Ammon's horn (tissue), 1 donor: ENCODE measurements at regions not wholly inside any gene's neighbourhood (a gene's known extent, or its start where the extent isn't known, plus 50 kb on each side); places are given as distances from the start of the nearest gene placed in this dataset.
A peak's percentile ranks its signal among the peaks of the same experiment; 100 is the strongest.
"Not testable (repeated sequence)": the region's sequence is repeated elsewhere in the genome, so short reads cannot be mapped to it uniquely, and the experiment has no call there.

Experiments used
- DNase-seq: peaks from one replicate; pipeline ENCODE4 v3.0.0-alpha.2; 2016; ENCODE audit warnings: low spot score

DNA sequence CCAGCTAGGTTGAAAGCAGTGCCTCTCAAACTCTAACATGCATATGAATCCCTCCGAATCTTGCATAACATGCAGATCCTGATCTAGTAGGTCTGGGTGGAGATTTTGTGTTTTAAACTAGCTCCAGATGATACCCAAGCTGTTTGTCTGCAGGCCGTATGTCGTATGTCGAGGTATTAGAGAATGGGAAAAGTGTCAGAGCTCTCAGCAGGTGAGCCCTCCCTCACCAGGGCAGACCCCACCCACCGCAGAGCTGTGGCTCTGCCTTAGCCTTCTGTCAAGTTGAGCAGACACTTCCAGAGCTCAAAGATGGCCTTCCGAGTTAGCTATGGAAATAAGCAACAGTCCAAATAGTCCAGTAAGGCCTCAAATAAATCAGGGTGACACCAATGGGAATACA is 83.2 kb upstream of the MAP3K1 start:
- DNase-seq, result no peak

DNA sequence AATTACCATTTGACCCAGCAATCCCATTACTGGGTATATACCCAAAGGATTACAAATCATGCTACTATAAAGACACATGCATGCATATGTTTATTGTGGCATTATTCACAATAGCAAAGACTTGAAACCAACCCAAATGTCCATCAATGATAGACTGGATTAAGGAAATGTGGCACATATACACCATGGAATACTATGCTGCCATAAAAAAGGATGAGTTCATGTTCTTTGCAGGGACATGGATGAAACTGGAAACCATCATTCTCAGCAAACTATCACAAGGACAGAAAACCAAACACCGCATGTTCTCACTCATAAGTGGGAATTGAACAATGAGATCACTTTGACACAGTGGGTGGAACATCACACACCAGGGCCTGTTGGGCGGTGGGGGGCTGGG is 83.9 kb upstream of the MAP3K1 start:
- not testable (repeated sequence) for DNase-seq

DNA sequence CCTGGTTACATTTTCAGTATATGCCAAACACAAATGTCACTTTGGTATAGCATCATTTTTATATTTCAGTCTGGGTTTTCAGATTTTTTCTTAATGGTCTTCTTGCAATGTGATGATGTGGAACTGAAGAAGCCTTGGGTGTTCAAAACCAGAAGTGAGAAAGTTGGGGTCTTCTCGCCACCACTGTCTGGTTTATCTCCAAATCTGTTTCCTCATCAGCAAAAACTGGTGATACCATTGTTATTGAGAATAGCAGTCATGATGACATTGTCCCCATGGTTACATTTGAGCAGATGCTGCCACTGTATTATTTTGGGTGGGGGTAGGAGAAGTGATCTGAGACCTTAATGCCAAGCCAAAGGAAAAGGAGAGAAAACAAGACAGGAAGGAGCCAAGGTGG is 85.9 kb upstream of the MAP3K1 start:
- no peak for DNase-seq

DNA sequence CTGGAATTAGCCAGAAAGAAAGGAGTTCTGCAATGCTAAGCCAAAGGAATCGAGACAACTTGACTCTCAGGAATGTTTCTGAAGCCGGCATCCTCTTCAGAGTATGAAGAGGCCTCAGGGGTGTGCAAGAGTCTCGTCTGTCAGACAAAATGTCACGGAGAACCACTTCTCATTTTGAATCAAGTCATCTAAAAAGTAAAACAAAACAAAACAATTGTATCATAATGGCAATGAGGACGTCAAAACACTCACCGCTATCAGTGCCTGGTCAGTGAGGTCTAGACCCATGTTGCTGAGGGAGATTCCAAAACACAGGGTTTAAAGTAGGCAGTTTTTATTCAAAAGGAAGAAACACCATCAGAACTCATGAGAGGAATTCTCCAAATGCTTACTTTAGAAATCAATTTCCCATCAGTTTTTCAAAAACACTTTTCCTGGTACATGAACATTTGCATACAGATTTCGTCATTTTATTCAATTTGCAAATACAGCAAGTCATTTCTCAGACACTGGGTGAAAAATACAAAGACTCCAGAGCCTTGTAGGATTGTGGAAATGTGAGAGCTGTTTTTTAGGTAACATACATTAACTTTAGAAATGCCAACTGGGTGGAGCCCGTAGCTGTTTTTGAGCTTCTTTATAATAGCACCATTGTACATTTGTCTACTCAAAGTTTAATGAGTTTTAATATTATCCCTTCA is 89.5 kb upstream of the MAP3K1 start:
- DNase-seq, result no peak

DNA sequence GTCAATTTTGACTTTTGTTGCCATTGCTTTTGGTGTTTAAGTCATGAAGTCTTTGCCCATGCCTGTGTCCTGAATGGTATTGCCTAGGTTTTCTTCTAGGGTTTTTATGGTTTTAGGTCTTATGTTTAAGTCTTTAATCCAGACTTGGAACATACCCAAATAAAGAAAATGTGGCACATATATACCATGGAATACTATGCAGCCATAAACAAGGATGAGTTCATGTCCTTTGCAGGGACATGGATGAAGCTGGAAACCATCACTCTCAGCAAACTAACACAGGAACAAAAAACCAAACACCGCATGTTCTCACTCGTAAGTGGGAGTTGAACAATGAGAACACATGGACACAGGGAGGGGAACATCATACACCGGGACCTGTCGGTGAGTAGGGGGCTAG is 90.5 kb upstream of the MAP3K1 start:
- not testable (repeated sequence) for DNase-seq

DNA sequence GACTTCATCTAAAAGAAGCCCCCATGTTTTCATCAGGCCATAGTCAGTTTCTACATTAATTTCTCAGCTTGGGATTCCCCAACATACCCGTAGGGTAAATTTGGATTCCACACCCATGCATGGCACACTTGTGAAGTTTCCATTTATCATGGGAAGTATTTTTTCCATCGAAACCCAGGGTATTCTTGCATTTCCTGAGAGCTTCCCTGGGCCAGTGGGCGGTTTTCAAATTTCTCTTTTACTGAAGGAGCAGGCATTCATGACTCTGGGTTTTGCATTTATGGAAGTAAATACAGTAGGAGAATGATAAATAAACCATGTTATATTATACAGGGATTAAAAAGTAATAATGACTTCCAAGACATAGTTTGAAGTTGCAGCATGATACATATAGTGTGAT is 93.0 kb upstream of the MAP3K1 start:
- no peak for DNase-seq

DNA sequence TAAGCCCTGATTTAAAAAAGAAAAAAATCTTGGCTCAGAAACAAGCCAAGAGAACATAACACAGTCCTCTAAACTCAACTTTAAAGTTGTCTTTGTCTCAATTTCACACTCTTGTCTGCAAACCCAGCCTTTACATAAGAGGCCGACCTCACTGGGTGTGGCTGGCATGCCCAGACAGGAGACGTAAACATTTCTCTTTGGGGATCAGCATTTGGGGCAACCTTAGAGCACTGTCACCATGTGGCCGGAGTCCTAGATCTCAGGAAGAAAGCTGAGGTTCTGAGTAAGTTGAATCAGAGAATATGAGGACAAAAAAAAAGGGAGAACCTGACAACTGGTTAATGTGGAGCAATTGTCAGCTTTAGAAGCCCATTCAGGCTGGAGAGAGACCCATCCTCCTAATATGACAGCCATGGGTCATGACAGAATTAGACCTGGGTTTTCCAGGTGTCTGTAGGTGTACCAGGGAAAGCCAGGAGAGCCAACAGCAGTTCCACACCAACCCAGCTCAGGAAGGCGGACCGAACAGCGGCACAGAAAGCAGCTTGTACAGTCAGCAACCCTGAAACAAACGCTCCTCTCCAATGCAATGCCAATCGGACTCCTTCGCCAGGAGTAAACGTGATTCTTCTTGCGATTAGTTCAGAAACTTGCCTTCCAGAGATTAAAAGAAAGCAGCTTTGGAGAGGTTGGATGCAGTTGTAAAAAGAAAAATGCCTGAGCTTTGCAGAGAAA is 97.9 kb upstream of the MAP3K1 start:
- DNase-seq, result no peak

DNA sequence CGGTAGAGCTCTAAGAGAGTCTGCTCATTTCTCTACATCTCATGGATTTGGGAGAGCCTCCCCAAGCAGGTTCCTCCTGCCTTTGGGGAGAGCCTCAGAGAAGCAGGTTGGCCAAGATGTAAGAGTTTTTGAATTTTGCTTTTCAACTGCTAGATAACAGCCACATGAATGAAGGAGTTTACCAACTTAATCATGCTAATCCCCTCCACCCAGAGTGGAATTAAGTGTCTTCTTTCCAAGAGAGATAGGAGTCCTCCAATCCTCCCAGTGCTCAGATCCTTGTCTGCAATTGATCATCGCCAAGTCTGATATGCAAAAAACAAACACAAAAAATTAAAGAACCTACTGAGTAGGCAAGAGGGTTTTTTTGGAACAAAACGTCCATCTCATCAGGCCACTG is 99.4 kb upstream of the MAP3K1 start:
- no peak for DNase-seq

DNA sequence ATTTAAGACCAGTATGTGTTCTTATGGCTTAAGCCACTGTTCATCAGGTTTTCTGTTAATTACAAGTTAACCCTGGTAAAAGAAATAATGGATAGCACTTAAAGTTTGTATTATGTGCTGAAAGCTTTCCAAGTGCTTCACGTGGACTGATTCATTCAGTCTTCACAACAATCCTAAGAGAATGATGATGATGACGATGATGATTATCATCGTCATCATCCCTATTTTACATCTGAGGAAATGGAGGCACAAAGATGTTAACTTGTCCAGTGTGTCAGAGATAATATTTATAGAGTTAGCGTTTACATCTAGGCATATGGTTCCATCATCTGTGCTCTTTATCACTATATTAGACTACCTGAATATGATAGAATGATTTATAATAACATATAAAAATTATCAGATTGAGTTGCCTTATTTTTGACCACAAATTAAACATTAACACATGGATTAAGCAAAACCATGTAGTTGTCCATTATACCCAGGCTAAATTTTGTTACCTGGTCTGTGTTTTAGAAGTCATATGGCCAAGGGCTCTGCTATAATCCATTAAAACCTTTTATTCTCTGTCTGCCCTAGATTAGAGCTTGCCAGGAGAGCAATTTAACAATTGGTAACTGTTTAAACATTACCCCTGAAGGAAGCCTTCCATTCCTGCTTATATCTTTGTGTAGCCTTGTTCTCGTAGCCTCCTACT is 102.3 kb upstream of the MAP3K1 start:
- no peak for DNase-seq

DNA sequence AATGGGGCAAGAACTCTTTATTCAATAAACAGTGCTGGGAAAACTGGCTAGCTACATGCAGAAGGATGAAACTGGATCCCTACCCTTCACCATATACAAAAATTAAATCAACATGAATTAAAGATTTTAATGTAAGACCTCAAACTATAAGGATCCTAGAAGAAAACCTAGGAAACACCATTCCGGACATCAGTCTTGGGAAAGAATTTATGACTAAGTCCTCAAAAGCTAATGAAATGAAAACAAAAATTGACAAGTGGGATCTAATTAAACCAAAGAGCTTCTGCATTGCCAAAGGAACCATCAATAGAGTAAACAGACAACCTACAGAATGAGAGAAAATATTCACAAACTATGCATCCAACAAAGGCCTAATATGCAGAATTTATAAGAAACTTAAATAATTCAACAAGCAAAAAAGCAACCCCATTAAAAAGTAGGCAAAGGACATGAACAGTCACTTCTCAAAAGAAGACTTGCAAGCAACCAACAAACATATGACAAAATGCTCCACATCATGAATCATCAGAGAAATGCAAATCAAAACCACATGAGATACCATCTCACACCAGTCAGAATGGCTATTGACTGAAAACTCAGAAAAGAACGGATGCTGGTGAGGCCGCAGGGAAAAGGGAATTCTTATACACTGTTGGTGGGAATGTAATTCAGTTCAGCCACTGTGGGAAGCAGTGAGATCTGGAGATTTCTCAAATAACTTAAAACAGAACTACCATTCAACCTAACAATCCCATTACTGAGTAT is 104.3 kb upstream of the MAP3K1 start:
- DNase-seq, result no peak

DNA sequence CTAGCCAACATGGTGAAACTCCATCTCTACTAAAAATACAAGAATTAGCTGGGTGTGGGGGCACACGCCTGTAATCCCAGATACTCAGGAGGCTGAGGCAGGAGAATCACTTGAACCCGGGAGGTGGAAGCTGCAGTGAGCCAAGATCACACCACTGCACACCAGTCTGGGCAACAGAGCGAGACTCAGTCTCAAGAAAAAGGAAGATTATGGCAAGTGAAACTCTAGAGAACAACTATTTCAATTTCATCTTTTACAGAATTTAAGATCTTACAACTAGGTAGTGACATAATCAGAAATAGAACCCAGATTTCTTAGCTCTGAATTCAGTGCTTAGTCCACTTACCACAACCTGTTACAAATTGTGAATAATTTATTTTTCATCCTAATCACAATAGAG is 108.8 kb upstream of the MAP3K1 start:
- no peak for DNase-seq

DNA sequence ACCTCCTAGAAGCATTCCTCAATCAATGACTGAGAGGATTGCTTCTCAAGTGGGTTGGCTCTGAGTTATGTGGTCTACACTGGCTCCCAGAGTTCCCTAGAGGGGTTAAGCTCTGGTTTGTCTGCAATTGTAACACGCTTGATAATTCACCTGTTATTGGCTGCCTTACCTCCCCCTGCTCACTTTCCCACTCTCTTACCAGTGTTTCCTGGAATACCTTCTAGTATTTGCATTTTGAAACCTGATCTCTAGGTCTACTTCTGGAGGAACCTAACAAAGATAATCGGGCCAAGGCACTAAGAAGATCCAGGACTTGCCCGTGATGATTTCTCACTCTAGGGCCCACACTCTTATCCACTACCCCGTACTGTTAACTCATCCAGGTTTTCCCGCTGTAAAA is 110.1 kb upstream of the MAP3K1 start:
- no peak for DNase-seq

DNA sequence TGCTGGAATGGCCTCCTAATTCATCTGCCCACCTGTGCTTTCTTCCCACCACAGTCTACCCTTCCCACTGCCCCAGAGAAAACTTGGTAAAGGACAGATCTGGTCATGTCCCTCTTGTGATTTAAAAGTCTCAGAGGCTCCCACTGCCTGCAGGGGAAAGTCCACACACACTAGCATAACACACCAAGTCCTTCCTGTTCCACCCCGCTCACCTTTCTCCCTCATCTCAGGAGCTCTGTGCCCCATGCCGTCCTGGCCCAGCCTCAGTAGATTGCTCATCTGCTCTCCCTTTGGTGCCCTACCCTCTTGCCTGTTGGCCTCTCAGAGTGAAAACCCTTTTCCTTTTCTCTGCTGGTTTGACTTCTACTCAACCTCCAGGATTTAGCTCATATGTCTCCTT is 111.4 kb upstream of the MAP3K1 start:
- no peak for DNase-seq

DNA sequence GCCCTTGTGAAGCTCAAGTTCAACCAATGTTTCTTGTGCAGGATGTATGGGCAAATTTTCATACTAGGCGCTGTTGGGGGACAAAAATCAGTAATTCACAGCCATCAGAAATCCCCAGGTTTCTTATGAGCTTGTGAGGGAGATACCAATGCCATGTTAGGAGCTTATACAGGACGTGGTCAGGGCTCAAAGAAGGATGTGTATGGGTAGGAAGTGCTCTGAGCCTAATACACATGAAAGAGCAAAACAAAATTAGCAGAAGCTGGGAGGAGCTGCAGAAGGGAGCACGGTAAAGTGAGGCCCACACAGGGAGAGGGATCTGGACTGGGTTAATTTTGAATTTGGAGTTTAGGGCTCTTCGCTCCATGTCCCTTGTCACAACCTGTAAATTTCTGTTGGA is 114.6 kb upstream of the MAP3K1 start:
- DNase-seq, result no peak

DNA sequence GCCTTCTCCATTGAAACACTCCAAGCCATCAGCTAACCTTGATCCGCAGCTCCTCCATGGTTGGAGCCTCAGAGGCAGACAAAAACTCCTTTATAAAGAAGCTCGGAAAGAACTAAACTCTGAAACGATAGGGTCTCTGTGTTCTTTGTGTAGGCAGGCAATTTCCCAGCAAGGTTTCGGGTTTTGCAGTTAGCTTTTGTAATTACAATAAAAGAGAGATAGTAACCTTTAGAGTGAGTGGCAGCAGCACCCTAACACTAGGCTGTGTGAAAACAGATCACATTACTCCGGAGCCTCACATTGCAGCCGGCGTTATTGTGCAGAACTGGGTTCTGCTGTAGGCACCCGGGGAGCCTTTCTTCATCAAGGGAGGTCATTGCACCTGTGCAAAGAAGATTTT is 115.8 kb upstream of the MAP3K1 start:
- no peak for DNase-seq

DNA sequence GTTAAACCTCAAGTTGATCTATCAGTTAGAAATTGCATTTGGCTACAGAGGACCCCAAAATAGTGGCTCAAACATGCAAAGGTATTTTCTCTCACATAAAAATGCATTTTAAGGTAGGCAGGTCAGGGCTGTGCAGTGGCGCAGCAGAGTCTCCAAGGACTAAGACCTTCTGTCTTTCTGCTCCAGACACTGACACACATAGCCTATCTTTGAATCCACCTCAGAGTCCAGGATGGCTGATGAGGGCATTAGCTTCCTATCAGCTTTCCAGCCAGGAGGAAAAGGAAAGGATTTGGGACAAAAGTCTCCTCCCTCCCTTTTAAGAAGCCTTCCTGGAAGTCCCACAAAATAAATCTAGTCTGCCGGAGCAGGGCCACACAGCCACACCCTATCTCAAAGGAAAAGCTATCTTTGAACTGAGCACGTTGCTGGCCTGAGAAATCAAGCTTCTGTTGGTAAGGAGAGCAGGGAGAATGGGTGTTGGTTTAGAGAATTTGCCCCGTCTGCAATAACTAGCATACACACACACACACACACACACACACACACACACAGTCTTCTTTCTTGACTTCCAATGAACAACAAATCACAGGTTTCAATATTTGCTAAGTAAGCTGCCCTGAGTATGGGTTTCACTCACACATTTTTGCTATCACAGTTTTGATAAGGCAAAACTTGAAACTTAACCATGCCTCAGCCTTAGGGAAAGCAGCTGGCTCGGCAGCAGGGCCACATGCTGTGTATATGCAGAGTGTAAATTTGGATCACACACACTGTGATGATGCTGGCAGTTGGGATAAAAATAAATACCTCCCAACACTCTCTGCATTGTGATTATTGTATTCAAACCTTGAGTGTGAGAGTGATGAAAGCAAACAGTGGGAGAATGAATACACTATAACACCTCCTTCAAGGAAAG is 116.6 kb upstream of the MAP3K1 start:
- peak; percentile 67 for DNase-seq

DNA sequence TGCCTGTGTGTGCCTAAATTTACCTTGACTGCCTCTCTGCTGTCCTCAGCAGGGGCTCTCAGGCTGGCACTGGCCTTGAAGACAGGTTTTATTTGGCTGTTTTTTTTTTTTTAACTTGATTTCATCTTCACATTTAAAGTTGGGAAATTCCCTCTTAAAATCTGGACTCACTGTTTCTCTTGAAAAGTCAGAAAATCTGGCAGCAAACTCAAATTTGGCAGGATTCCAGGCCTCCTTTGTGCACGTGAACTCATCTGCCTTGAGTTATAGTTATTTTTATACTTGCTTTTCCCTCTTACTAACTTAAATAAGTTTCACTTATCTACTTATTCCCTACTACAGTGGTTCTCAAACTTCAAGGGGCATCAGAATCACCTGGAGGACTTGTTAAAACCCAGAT is 118.4 kb upstream of the MAP3K1 start:
- no peak for DNase-seq

DNA sequence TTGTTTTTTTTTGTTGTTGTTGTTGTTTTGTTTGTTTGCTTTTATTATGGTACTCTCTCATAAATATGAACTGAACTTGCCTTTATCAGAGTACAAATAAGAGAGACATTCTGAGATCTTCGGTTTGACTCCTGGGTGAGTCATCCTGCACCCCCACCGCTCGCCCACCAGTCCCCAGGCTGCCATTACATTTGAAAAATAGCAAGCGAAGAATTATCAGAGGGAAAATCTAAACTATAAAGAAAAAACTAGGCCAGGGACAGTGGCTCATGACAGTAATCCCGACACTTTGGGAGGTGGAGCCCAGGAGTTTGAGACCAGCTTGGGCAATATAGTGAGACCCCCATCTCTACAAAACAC is 122.1 kb upstream of the MAP3K1 start:
- DNase-seq, result no peak

DNA sequence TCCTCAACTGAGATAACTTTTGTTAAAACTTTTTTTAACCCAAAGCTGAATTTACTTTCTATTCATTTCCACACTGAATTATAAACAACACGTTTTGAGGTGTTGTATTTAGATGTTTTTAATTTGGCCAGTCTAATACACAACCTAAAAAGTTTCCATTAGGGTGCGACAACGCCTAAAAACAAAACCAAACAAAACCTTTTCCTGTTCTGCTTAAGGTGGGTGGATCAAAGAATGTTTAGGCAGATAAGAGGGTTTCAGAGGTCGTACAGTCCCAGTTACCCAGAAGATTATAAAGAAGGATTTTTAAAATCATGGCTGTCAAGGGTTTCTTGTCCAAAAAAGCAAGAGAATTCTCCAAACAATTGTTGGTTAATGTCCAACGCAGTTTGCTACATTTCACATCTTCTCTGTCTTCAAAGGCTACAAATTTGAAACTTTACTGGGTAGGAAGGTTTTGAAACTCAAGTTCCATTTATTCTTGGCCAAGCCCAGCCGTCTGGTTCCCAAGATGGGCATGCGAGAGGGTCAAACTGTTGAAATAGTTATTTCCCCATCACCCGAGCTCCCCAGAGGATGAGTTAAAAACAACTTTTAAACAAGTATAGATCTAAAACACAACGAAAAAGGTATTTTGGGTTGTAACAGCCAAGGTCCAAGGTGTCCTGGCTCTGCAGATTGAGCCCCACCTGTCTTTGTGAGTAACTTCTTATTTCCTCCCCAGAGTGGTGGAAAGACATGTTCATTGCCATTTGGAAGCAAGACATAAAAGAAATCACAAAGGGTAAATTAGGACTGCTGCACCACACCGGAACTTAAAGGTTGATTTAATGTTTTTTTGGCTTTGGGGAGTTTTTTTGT is 122.8 kb upstream of the MAP3K1 start:
- no peak for DNase-seq

DNA sequence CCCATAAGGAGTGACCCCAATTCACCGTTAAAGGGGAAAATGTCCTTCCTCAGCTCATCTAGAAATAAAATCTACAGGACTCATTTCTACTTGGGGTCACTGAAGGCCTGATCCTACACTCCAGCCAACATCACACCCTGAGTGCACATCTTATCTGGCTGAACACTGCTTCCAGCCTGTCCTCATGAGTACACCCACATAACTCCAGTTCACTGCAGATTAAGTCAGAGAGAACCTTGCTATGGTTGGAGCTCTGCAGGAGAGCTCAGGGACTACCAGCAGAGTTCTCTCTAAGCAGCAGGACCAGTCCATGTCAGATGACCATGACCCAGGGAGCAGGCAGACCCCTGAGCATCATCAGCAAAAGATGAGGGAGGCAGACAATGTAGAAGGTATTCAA is 126.9 kb upstream of the MAP3K1 start:
- DNase-seq, result no peak
